Renal cortex interstitium (tissue), 11 donors: ENCODE measurements at regions not wholly inside any gene's neighbourhood (a gene's known extent, or its start where the extent isn't known, plus 50 kb on each side); places are given as distances from the start of the nearest gene placed in this dataset.

Experiments used
- DNase-seq, 11 donors: peaks; one replicate each; pipeline ENCODE4 v3.0.0-alpha.2; 2013; ENCODE audit warnings: low read depth in 9 of 11, low spot score in 4 of 11; ENCODE audit errors: extremely low read depth in 1 of 11

DNA sequence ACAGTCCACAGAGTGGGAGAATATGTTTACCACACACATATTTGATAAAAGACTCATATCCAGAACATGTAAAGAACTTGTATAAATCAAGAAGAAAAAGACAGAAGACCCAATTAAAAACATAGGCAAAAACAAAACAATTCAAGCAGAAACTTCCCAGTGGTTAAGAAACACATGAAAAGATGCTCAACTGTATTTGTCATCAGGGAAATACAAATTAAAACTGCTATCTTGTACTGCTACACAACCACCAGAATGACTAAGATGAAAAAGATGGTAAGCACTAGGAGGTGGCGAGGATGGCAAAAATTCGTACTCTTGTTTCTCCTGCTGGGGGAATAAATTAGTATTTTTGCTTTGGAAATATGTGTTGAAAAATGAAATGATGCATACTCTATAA is 192.3 kb upstream of the C11orf87 start:
- DNase-seq: no peak

DNA sequence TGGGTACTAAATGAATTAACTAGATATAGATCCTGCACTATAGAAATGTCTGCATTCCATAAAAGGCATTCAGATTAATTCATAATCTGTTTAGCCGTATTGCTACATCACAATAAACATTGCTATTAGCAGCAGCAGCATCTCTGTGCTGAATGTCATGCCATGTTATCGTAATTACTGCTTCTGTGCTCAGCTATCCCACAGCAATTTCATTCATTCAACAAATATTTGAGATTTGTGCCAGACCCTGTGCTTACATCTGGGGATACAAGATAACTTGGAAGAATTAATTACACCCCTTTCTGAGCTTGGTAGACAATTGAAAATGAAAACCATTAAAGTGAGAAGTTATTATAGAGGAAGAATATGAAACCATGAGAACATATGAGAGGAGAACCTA is 185.8 kb upstream of the C11orf87 start:
- no peak for DNase-seq

DNA sequence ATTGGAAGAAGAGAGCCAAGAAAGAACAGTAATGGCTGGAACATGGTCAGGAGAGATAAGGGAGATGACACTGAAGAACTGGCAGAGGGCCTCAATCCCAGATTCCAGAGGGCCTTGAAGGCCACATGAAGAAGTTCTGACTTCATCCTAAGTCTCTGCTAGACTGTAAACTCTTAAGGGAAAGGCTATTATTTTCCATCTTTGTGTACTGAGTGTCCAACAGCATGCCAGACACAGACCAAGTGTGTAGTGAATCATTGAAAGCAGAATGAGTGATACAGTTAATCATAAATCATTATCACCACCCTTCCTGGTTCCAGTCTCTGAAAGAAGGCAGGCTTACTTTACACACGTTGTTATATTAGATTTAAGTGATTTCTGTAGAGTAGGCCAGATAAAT is 185.3 kb upstream of the C11orf87 start:
- DNase-seq: no peak

DNA sequence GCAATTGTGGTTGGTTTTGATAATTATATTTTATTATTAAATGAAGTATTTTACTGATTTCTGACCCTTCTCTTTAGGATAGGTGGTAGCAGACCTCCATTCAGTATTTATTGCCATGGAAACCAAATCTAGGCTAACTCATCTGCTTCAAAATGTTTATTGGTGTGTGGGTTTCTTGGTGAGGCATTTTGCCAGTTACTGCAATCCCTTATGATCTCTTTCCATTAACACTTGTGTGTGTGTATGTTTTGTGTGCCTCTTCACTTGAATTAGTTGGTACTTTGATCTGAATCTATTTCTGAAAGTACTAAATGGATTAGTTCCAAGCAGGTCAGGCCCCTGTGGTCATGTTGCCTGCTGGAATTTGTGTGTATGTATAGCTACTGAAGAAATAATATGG is 184.4 kb upstream of the C11orf87 start:
- no peak for DNase-seq

DNA sequence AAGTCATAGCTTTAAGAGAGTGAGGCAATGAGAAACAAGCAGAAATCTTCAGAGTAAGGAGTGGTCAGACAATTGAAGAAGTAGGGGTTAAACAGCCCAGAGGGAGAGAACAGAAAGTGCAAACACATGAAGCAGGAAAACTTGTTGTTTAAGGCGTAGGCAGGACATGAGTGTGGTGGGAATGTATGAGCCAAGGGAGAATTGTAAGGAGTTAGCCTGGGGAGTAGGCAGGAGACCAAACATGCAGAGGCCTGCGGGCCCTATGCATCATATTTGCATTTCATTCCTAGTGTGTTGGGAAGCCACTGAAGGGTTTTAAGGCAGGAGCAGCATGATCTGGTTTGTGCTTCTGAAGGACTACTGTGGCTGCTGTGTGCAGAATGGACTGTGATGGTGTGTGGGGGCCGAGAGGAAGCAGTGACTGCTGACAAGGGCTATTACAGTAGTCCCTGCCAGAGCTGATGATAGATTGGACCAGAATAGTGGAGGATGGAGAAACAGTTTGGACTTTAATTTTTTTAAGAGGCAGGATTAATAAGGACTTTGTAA is 179.9 kb upstream of the C11orf87 start:
- no peak for DNase-seq

DNA sequence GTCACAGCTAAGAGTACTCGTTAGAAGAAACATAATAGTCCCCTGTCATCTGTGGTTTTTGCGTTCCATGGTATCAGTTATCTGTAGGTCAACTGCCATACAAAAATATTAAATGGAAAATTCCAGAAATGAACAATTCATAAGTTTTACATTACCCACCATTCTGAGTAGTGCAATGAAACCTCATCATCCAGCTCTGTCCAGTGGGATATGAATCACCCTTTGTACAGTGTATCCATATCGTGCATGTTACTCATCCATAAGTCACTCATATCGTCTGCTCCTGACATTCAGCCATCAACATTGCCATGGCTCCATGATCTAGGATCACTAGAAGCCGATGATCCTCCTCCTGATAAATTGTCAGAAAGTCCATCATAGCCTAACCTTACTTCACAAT is 174.9 kb upstream of the C11orf87 start:
- DNase-seq: no peak

DNA sequence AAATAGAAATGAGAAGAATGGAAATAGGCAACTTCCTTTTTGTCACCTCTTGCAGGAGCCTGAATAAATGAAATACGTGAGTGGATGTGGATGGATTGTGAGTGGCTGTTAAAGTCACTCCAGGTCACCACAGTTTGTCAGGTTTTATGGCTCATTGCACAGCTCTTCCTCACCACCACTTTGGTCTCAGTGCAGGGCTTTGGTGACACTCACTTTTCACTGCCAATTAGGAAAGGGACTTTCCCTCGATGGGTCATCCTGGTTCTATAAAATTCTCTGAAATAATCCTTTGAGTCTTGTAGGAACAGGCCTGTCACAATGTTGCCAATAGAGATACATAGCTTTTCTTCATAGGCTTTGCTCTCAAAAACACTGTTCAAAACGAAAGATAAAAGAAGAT is 172.4 kb upstream of the C11orf87 start:
- no peak for DNase-seq

DNA sequence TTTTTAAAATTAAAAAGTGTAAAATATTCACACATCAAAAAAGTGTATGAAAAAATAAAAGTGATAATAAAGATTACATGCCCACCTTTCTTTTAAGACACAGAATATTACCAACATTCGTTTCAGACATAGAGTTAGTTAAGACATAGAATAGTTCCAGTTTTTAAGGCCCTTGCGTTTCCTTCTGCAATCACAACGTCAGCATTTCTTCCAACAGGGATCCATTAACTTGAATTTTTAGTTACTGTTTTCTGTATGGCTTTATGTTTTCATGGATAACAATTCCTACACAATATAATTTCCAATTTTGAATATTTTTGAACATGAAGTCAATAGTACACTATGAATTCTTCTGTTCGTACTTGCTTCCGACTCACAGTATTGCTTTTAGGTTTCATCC is 170.8 kb upstream of the C11orf87 start:
- no peak for DNase-seq

DNA sequence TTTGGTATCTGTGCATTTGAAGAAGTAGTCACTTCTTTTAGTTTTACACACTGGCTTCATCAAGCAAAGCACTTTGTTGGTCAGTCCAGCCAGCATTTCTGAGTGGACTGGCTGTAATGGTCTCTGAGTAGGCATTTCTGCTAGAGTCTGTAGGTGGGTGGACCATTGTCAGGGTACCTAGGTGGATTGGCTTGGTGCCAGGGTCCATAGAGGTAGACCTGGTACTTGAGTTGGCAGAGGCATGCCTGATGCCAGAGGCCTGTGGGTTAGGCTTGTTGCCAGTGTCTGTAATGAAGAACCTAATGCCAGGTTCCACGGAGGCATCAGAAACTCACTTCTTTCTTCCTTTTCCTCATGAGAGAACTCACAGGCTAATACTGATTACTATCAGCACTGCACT is 157.9 kb upstream of the C11orf87 start:
- no peak for DNase-seq

DNA sequence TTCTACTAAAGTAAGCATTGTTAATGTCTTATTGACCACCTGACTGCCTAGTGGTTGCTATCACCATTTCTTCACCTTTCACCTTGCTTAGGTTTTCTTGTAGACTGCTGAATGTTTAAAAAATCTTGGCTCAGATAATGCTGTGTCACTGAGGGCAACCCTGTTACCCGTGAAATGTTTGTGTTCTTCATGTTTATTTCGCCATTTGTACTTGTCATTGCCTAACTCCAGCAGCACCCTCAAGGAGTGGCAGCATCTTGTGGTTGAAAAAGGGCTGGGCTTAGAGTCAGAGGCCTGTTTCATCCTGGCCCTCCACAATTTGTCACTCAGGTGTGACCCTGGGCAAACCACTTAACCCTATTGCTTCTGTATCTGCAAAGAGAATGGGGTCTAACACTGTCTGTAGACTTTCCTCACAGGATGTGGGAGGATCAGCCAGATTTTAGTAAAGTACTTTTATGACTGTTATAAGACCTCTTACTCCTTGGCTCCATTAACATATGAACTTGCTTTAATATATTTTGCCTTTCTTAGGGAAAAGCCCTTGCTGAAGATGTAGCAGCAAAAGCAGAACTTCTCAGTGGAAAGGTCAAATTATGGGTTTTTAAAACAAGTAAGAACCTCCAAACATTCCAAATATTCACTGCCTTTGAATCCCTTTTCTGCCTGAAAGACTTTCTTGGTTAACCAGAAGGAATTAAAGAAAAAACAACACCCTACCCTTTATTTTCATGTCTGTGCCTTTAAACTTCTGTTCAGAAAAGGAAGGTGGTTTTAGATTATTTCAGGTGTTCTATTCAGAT is 154.5 kb upstream of the C11orf87 start:
- DNase-seq: no peak

DNA sequence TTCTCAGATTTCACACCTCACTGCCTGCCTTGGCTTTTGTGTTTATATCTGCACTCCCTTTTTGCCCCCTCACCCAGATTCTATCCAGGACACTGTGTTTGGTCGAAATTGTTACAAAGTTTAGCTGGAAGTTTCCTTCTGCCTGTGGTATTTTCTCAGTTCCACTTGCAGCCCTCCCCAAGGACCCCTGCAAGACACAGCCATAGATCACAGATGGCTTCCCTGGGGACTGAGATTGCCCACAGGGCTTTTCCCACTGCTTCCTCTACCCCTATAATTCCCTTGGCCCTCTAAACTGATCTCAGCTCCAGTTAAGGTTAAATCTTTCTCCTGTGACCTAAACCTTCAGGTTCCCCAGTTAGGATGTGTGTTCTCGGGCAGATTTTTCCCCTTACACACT is 146.1 kb upstream of the C11orf87 start:
- DNase-seq: peak in 2 of 11 donors; percentile 1 to 11

DNA sequence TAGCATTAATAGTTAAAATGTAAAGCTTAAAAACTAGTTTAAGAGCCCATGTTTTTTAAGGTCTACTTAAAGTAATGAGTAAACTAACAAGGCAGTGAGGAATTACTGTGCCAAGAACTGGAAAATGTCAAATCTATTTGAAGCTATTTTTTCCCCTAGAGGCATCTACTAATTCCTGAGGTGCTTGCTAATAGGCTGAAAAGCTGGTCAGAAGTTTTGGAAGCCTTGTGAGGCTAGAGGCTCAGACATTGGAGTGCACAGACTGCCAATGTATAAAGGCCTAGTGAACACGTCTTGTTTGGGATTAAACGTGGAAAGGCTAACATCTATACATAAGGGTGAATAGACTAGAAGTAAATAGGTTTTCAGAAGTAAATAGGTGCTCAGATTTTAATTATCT is 136.5 kb upstream of the C11orf87 start:
- DNase-seq: no peak

DNA sequence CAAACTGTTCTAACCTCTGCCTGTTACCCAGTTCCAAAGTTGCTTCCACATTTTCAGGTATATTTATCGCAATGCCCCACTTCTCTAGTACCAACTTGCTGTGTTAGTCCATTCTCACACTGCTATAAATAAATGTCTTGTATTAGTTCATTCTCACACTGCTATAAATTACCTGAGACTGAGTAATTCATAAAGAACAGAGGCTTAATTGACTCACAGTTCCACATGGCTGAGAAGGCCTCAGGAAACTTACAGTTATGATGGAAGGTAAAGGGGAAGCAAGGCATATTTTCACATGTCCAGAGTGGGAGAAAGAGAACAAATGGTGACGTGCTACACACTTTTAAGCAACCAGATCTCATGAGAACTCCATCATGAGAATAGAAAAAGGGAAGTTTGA is 130.4 kb upstream of the C11orf87 start:
- no peak for DNase-seq

DNA sequence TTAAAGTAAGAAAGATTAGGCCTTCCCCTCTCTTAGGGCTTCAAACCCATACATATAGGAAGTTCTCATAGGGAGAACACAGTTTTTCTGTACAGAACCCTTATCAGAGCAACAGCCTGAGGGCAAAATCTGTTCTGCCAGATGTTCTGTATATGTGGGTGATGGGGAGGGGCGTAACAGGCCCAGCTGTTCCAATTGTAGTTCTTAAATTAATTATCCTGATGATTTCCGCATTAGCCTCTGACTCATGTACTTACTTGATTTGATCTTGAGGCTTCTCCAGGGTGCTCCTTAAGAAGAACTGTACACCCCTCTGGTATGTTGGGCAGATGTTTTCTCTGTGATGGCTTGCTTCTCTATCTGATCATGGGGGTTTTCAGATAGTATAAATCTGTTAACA is 123.1 kb upstream of the C11orf87 start:
- DNase-seq: no peak

DNA sequence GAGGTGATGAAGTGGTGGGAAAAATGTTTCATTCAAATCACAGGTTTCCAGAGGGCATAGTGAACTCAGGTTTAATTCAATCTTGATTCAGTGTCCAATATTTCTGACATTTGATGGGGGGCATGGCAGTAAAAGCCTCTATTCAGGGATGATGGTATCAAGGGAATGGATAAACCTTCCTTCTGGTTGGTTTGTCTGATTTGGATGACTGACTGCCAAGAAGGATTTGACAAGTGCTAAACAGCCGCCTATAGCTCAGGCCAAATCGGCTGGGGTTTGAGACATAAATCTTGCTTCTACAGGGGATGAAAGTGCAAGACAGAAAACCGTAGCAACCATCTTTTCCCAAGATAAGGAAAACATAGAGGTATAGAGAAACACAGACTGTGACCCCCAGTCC is 121.8 kb upstream of the C11orf87 start:
- DNase-seq: no peak

DNA sequence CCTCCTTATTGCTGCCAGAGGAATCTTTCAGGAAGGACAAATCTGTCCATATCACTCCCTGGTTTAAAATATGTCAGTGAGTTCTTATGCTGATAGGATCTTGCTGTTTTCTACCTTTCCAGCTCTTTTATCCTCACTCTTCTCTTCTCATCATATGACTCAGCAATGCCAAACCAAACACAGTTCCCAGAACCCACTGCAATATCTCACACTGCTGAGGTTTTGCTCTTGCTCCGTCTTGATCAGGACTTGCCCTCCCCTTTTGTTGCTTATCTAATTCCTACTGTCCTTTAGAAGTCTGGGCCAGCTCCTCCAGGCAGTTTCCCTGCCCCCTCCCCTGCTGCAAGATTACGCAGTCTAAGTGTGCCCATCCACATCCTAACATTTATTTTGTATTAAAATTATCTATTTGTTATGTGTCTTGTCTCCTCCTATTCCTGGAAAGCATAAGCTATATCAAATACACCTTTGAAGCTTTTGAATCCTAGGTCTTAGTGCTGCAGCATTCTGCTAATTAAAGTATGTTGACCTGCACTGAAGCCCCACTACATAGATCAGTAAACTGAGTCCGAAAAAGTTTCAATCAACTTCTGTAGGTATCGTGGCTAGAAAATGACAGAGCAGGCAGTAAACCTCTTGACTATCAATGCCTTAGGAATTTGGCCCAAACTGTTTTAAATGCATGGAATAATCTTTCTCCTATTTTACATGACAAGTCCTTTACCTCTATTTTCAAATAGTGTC is 119.2 kb upstream of the C11orf87 start:
- no peak for DNase-seq

DNA sequence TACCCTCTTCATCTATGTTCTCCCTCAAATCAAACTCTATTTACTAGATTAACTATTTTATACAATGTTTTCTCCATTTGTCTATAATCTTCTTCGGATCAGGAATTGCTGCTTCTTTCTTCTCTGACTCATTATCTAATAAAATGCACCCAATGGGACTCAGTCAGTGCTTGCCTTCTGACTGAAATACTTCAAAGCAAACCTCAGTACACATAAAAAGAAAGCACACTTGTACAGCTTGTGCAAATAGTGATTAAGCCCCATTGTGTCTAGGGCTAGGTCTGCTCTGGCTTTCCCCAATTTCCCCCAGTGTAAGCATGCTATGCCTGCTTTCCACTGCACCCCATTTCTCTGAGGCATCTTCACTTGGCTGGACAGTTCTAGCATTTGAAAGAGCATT is 118.6 kb upstream of the C11orf87 start:
- no peak for DNase-seq

DNA sequence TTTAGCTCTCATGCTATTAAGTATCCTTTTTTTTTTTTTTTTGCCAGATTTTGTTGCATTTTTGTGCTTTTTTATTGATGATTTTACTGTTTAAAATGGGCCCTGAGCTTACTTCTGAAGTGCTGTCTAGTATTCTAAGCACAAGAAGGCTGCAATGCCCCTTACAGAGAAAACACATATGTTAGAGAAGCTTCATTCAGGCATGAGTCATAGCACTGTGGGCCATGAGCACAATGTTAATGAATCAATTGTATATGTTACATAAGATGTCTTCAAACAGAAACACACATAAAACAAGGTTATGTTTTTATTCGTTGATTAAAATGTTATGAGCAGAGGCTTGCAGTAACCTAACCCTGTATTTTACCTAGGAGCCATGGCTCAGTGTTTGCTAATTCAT is 117.8 kb upstream of the C11orf87 start:
- DNase-seq: no peak

DNA sequence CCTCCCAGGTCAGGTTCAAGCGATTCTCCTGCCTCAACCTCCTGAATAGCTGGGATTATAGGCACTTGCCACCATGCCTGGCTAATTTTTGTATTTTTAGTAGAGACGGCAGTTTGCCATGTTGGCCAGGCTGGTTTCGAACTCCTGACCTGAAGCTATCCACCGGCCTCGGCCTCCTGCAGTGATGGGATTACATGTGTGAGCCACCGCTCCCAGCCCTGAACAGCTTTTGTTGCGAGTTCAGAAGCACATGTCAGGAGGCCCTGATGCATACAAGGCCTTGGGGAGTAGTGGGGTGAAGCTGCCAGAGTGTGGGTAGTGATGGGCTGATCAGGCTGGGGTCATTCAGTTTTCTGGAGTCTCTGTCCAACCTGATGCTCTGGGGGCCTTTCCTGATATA is 117.0 kb upstream of the C11orf87 start:
- DNase-seq: no peak

DNA sequence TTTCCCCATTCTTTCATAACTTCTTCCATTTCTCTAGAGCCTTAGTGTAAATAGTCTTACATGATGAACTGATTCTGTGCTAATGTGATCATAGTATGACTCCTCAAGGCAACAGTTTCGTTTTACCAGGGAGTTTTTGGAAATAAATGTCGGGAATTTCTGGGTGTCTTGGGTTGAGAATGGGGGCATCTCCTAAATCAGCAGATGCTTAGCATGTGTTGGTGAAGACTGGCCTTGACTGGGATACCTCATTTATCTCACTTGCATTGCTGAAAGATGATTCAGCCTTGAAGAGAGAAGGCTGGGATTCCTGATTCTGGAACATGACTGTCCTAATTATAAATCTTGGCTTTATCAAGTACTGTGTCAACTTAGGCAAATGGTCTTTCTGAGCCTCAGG is 115.7 kb upstream of the C11orf87 start:
- DNase-seq: no peak

DNA sequence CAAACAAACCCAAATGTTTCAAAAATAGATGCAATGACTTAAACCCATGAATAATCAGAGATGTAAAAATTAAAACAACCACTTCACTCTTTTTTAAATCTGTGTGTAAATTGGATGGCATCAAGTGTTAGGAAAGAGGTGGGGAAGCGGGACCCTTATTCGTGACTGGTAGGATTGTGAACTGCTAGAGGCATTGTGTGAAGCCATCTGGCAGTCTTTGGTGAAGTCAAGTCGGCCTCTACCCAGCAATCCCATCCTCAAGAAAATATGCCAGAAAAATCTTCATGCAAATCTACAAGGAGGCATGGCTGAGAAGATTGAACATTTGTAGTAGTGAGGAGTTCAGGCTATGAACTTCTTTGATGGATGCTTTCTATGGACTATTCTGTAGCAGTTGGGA is 114.6 kb upstream of the C11orf87 start:
- no peak for DNase-seq
